Ovary (tissue), 3 donors: ENCODE measurements at regions not wholly inside any gene's neighbourhood (a gene's known extent, or its start where the extent isn't known, plus 50 kb on each side); places are given as distances from the start of the nearest gene placed in this dataset.

Experiments used
- EP300 ChIP-seq: sonication (generic); formaldehyde crosslinking; IDR thresholded peaks from one replicate; pipeline ENCODE4 v1.6.1; 2017; ENCODE audit warnings: antibody characterized with exemption
- TF ChIP-seq, protein P1 (sequence below), 3 donors: fragments of 450-650 bp in 2 of 3; fragments of 200-600 bp in 1 of 3; IDR thresholded peaks; one replicate each; pipeline versions ENCODE4 v1.5.1 to v1.8.0; 2016 to 2022; ENCODE audit warnings: antibody characterized with exemption in 3 of 3, mild to moderate bottlenecking in 1 of 3
- donor health status: DM: no; HTN: no; CAD: no.

DNA sequence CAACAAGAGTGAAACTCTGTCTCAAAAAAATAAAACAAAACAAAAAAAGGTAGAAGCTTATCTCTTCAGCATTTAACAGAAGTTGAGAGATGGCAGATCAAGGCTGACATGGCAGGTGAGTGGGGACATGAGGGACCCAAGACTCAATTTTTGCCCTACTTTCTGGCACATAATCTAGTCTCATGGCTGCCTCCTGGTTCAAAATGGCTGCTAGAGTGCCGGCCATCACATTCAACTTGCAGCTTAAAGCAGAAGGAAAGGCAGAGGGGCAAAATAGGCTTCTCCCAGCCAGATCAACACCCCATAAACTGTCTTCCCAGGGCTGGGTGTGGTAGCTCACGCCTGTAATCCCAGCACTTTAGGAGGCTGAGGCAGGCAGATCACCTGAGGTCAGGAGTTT lies 784.9 kb downstream of the MED13L start:
- TF ChIP-seq, protein P1, sequence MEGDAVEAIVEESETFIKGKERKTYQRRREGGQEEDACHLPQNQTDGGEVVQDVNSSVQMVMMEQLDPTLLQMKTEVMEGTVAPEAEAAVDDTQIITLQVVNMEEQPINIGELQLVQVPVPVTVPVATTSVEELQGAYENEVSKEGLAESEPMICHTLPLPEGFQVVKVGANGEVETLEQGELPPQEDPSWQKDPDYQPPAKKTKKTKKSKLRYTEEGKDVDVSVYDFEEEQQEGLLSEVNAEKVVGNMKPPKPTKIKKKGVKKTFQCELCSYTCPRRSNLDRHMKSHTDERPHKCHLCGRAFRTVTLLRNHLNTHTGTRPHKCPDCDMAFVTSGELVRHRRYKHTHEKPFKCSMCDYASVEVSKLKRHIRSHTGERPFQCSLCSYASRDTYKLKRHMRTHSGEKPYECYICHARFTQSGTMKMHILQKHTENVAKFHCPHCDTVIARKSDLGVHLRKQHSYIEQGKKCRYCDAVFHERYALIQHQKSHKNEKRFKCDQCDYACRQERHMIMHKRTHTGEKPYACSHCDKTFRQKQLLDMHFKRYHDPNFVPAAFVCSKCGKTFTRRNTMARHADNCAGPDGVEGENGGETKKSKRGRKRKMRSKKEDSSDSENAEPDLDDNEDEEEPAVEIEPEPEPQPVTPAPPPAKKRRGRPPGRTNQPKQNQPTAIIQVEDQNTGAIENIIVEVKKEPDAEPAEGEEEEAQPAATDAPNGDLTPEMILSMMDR (IDR thresholded peaks at IDR 0.05) = no peak
- TF ChIP-seq EP300 = no peak
